Iris pigment epithelial cell (primary cell): ENCODE measurements at regions not wholly inside any gene's neighbourhood (a gene's known extent, or its start where the extent isn't known, plus 50 kb on each side); places are given as distances from the start of the nearest gene placed in this dataset.
"Not testable (repeated sequence)": the region's sequence is repeated elsewhere in the genome, so short reads cannot be mapped to it uniquely, and the experiment has no call there.

ENCODE experiments used
- DNase-seq: peaks from one replicate; pipeline ENCODE4 v3.0.0-alpha.2; 2011; ENCODE audit warnings: low read depth

DNA sequence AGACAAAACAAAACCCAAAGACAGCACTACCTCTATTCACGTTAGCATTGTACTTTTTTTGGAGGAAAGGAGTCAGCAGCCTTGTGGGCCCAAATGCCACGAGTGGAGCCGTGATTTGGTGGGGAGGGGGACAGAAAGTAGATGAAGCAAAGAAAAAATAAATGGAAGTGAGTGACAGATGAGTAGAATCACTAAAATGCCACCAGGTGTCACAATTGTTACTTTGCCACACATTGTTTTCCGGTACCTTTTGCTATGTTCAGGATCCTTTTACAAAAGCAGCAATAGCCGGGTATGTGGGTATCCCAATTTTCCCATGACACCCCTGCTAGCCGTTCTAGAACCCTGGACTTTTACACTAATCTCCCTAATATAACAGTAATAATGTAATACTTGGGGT lies 85.0 kb upstream of the AK4 start:
- DNase-seq: no peak

DNA sequence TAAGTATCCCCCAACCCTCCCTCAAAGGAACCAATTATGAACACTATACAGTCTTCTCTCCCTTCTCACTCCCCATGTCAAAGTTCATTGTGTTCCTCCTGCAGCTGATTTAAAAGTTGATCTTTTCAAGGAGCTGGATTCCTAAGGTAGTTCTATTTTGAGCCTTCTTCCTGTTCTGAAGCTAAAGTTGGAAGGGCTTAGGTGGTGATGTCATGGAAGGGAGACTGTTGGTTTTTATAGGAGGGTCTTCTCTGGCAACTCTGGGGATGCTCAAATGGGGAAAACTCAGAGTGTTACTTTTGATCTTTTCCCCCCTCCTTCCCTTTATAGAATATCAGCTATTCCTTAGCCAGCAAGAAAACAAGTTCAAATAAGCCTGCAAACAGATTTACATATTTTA lies 83.0 kb upstream of the AK4 start:
- no peak for DNase-seq

DNA sequence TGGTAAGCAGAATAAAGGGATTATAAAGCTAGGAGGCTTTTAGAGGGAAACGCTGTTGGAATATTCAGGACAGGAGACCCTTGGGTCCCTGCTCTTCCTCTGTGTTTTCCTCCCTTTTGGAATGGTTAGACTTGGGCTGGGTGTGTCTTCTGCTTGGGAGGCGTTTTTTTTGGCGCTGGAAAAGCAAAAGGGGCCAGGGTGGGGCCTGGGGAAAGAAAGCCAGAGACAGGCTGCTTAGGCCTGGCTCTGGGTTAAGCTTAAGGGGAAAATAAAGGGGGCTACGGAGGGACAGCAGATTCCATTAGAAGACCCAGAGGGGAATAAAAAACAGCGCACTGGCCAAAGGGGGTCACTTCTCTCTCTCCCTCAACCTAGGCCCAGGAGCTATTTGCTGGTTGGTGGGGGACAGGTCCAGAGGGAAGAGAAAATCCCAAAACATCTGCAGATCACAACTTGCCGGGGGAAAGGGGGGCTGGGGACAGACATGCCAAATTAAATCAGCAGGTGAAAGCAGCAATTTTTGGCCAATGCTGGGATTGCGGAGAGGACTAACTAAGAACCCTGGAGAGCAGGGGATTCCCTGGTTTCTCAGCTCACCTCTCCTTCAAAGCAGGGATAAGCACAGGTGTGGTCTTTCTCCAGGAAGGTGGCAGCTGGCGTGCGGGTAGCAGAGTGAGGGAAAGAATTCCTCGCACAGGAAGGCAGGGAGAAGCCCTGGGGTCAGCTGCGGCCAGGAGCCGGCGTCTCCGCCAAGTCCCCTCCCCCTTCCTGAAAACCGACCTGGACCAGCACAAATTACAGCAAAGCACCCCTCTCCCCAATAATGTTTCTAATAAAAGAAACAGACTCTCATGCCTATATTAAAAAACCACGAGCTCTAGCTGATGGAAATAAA lies 82.2 kb upstream of the AK4 start:
- DNase-seq: no peak

DNA sequence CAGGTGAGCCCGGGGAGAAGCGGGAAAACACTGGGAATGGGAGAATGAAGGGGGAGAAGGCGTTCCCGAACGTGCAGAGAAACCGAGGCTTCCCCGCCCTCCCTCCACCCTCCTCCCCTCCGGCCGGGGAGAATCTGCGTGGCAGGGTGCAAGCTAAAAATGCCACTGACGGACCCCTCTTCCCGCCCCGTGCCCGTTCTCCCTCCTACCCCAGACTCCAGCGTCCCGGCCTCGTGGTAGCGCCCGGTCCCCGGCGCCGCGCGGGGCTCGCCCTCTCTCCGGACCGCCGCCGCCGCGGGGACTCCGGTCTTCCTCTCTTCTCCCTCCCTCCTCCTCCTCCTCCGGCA lies 81.6 kb upstream of the AK4 start:
- DNase-seq: no peak

DNA sequence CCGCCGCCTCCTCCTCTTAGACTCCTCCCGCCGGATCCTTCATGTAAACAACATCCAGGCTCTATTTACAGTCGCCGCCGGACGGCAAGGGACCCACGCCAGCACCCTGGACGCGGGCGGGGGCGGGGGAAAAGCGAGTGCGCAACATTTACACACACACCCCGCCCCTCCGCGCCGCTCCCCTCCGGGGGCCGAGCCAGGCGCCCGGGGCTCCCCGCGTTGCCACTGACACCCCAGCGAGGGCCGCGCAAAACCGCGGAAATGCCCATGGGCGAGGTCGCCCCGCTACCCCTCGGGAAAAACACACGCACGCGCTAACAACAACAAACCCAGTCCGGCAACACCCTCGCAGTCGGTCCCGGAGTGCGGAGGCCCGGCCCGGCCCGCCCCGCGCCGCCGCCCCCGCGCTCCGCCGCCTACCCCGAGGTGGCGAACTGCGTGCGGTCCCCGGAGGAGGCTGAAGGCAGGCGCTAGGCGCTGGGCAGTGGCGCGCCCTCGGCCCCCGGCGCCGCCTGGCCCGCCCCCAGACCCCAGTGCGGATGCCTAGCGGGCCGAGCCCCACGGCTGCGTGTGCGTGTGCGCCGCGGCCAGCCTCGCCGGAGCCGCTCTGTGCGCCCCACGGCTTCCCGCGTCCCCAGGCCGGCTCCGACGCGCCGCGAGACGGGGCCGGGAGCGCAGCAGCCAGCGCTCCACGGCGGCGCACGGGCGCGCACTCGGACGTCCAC lies 81.1 kb upstream of the AK4 start:
- peak; percentile 73 for DNase-seq

DNA sequence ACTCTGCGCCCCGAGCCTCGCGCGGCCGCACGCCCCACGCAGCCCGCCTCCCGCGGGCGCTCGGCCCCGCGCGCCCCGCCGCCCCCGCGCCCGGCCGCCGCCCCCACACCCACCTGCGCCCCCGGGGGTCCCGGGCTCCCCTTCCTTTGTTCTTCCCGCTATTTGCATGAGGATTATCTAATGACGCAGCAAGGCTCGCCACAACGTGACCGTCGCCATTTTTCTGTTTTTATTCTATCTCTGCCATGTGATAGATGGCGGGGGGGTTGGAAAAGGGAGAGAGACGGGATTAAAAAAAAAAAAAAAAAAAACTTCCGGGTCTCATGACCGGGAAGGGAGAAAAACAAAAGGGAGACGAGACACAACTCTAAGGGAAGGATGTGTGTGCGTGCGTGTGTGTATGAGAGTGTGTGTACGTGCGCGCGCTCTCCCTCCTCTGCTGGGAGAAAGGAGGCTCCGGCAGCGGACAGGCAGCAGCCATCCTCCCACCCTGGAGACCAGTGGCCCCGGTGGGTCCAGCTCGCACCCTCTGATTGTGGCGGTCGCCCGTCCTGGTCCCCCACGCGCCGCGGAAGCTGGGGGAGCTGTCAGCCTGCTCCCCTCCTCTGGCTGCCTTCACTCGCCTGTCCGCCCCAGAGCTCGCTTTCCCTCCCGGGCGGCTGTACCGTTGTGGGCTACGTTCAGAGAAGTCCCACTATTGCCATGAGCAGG lies 80.4 kb upstream of the AK4 start:
- DNase-seq: peak; percentile 65

DNA sequence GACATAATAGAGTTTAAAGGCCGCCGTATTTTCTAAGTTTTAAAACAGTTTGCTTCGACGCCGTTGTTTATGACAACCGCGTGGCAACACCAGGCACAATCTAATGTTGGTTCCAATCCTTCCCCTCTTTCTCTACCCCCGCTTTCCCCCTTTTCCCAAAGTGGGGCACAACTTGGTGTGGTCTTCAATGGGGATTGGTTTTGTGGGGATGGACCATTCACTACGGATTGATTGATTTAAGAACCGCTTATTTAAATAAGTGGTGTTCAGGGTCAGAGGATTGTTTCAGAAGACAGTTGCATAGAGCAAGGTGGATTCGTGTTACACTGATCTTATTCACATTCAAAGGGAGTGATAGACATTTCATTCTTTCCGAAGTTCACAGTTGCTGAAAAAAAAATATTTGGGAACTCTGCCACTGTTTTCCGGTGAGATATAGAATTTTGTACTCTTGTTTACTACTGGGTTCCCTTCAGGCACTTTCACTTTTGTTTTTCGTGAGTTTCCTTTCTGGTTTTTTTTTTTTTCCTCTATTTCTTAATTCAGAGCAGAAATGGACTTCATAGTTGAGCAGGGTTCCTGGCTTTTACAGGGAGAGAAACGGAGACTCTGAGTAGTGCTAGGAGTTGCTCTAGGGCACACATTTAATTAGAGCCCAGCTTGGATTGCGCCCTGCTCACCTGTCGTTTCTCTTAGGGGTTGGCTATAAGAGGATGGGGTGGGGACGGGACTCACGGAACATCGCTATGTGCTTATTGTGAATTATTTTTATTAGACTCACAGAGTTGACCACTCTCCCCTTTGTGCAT lies 79.6 kb upstream of the AK4 start:
- peak; percentile 45 for DNase-seq

DNA sequence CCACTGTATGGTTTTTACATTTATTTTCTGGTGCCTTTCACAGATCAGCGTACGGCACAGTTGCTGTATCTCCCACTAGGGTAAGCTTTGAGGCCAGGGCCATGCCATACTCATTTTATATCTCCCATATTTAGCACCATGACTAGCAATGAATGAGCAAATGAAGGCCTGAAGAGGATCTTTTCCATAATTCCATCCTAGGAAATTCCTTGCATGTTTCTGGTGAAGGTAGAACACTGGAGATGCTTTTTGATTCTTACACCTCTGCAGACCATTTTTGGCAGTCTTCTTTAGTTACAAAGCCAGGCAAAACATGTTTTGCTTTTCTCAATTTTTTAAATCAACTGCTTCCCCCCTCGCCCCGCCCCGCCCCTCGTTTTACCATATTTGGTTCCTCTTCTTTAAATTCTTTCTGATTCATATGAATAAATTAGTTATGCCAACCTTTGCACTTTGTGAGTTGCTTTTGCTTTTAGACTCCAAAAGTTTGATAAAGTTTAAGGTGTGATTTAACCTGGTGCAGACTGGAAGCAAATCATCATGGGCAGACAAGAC lies 78.9 kb upstream of the AK4 start:
- no peak for DNase-seq

DNA sequence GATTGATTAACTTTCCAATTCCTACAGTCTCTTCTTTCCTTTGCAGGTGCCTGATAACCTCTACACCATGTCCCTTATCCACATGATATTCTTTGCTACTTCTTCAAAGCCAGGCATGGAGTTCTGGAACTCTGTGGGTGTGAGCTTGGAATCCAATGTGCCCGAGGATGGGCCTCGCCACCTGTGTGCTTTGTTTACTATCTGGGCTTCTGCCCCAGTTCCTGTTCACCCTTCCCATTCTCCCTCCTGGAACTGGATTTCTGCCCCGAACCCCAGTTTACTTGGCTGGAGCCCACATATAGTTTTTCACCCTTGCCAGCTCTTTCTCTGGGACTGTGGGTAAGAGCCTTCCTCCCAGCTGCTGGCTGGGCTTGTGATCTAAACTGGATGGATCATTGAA lies 75.2 kb upstream of the AK4 start:
- DNase-seq: no peak

DNA sequence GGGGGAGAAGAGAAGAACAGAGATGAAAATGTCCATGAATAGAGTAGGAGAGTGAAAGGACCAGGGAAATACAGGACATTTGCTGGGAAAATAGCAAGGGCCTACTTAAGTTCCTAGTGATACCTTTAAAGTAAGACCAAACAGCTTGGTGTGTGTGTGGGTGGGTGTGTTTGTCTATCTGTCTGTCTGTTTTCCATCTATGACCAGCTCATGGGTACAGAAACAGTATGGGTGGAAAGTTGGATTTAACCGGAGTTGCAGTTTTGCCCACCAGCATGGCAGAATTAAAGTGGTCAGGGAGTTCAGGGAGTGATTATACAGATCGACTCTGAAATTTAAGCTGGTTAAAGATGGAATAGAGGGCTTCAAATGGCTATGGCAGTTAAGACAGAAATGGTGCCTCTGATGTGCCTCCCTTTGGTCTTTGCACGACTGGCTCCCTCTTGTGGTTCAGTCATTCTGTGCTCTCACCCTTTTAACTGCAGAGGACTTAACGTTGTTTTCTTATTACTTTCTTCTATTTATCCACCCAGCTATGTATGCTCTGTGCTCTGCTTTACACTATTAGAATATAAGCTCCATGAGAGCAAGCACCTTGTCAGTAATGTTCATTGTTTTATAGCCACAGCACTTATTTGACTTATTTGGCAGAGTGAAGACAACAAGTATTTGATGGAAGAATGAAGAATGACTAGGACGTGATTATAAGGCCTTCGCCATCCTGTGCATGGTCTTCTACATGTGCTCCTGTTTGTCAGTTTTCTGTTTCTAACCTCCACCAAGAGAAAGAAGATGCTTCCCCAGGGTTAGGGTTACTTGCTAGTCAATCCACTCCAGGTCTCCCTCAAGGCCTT lies 72.7 kb upstream of the AK4 start:
- peak; percentile 77 for DNase-seq

DNA sequence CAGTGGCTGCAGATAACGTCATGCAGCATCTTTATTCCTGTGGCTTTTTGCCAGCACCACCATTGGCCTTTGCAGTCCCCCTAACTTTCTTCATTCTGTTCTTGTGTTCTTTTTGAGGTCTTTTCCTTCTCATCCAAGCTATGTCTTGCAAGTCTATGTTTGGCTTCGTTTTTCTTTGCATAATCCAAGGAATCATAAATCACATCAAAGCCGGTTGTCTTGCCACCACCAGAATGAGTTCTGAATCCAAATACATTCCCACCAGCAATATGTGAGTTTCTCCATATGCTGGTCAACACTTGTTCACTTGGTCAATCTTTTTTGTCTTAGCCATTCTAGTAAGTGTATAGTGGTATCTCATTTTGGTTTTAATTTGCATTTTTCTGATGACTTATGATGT lies 70.6 kb upstream of the AK4 start:
- DNase-seq: no peak

DNA sequence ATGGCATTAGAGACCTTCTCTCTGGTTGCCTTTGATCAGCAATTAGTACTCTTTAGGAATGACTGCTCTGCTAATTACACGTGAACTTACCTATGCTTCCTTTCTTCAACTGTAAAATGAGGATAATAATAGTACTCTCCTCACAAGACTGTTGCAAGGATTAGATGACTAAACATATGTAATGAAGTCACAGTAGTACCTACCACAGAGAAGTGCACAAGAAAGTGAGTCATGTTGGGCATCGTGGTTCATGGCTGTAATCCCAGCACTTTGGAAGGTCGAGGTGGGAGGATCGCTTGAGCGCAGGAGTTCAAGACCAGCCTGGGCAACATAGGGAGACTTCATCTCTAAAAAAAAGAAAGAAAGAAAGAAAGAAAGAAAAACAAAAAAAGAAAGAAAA lies 68.1 kb upstream of the AK4 start:
- DNase-seq: peak; percentile 66

DNA sequence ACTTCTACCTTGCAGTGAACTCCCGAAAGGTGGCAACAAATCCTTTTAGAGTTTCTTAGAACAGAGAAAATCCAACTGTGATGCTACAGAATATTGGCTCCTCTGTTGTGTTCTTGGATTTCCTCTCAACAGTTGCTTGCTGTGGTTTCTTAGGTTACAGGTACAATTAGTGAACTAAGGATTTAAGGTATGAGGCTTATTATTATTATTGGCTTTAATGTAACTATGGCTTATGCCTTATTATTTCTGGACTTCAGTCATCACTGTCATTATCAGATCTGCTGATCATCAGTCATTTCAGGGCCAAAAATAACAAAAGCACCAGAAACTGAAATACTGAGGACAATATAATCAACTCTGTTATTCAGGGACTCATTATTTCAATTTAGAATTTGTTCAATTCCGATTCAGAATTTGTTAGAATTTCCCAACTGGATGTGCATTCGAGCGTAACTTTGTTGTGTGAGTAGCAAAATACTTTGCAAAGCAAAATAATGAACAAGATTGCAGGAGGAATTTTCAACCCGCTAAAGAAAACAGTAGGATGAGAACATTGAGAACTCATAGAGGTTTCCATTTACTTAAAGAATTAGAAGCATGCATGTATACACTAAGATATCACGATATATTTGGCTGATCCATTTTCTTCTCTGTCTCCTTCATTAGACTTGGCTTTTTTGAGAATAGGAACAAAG lies 65.5 kb upstream of the AK4 start:
- DNase-seq: no peak

DNA sequence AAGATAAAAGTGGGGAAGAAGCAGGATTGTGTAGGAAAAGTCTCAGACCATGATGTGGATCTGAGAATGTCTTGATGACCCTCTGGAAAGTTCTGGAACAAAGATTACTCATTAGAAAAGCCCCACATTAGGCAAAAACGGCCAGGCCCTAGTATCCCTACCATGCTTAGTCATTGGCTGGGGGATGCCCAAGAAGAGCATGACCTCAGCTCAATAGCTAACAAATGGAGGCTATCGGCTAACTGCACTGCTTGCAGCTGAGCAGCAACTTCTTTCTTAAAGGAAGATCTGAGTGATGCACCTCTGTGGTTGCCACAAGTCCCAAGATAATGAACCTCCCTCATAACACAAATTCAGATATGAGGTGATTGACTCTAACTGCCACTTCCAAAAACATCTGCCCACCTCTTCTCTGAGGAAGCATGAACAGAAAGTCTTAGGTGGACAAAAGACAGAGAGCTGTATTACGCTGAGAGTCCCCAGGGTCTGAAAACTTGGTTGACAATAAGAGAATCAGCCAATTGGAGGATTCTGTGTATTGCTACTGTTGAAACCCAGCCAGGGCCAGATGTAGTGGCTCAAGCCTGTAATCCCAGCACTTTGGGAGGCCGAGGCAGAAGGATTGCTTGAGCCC lies 64.6 kb upstream of the AK4 start:
- peak; percentile 29 for DNase-seq

DNA sequence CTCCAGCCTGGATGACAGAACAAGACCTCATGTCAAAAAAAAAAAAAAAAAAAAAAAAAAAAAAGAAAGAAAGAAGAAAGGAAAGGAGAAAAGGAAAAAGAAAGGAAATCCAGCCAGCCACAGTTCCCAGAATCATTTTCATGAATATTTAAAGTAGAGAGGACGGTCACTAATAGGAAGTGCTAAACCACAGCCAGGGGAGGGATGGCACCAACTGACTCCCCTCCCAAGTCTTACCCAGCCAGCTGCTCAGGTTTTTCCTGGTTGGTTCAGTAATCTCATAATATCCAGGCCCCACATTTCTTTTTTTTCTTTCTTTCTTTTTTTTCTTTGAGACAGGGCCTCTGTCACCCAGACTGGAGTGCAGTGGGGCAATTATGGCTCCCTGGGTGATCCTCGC lies 63.9 kb upstream of the AK4 start:
- DNase-seq: no peak

DNA sequence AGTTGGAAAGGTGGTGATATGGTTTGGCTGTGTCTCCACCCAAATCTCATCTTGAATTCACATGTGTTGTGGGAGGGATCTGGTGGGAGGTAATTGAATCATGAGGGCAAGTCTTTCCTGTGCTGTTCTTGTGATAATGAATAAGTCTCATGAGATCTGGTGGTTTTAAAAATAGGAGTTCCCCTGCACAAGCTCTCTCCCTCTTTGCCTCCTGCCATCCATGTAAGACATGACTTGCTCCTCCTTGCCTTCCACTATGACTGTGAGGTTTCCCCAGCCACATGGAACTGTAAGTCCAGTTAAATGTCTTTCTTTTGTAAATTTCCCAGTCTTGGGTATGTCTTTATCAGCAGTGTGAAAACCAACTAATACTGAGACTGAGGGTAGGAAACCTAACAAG lies 60.5 kb upstream of the AK4 start:
- not testable (repeated sequence) for DNase-seq

DNA sequence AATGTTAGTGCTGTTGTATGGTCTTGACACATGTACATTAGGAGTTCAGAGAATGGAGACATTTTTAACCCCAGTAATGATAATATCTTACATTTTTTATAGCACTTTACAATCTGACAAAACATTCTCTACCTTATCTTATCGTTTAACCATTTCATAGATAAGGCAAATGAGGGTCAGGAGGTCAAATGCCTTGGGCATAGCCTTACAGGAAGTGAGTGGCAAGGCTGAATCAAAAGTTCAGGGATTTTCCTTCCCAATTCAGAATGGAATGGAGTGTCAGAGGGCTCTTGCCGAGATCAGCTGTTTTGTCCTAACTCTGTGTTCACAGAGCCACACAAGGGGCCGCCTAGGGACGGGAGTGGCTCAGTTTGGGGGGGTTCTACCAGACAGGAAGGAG lies 57.6 kb upstream of the AK4 start:
- no peak for DNase-seq

DNA sequence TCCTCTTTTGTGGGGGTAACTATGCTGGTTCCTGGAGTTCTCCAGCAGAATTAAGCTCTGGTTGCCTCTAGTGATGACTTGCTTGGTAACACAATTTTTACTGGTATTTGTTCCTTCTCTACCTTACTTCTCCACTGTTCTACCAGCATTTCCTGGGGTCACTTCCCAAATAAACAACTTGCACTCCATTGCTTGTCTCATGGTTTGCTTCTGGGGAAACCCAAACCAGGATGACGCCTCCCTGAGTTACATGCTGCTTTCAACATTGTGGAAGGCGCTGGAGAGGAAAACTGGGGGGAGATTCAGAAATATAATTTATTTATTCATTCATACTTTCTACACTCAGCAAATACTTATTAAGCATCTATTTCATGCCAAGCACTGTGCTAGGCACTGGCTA lies 55.3 kb upstream of the AK4 start:
- DNase-seq: no peak

DNA sequence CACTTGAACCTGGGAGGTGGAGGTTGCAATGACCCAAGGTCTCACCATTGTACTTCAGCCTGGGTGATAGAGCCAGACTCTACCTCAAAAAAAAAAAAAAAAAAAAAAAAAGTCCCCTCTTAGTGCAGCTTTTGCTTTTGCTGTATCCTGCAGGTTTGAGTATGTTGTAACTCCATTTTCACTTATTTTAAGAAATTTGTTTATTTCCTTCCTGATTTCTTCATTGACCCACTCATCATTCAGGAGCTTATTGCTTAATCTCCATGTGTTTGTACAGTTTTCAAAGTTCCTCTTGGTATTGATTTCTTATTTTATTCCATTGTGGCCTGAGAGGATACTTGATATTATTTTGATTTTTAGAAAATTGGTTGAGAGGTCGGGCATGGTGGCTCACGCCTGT lies 50.9 kb upstream of the AK4 start:
- DNase-seq: no peak
